H9 (cell line): ENCODE measurements at regions not wholly inside any gene's neighbourhood (a gene's known extent, or its start where the extent isn't known, plus 50 kb on each side); places are given as distances from the start of the nearest gene placed in this dataset.

Experiments
- DNase-seq: peaks from one replicate; pipeline ENCODE4 v3.0.0-alpha.2; 2017
- H2AFZ ChIP-seq: one replicate; pipeline ENCODE4 v1.6.1; 2013; ENCODE audit warnings: mild to moderate bottlenecking, low read length, control low read depth, moderate library complexity
- H2AK5ac ChIP-seq: 2 replicates; pipeline ENCODE4 v1.6.1; 2013; ENCODE audit warnings: low read length, control low read depth, mixed read lengths; ENCODE audit not compliant: insufficient read length
- H2BK120ac ChIP-seq: one replicate; pipeline ENCODE4 v1.6.1; 2013; ENCODE audit warnings: low read depth, mild to moderate bottlenecking, low read length, control low read depth, inconsistent platforms; ENCODE audit not compliant: poor library complexity, severe bottlenecking
- H2BK12ac ChIP-seq: 2 replicates; pipeline ENCODE4 v1.6.1; 2013; ENCODE audit warnings: low read length, control low read depth, mixed read lengths, low read depth; ENCODE audit not compliant: insufficient read length
- H2BK15ac ChIP-seq: 2 replicates; pipeline ENCODE4 v1.6.1; 2013; ENCODE audit warnings: low read depth, low read length, control low read depth
- H2BK20ac ChIP-seq: one replicate; pipeline ENCODE4 v1.6.1; 2013; ENCODE audit warnings: low read depth, mild to moderate bottlenecking, low read length, control low read depth, inconsistent platforms; ENCODE audit not compliant: poor library complexity, severe bottlenecking
- H2BK5ac ChIP-seq: 2 replicates; pipeline ENCODE4 v1.6.1; 2013; ENCODE audit warnings: low read length, control low read depth, mixed read lengths; ENCODE audit not compliant: insufficient read length
- H3K14ac ChIP-seq: 2 replicates; pipeline ENCODE4 v1.6.1; 2013; ENCODE audit warnings: low read length, control low read depth; ENCODE audit not compliant: insufficient read depth
- H3K18ac ChIP-seq: 2 replicates; pipeline ENCODE4 v1.6.1; 2013; ENCODE audit warnings: low read depth, mild to moderate bottlenecking, mixed read lengths, low read length, control low read depth; ENCODE audit not compliant: insufficient read length
- H3K23ac ChIP-seq: 2 replicates; pipeline ENCODE4 v1.6.1; 2013; ENCODE audit warnings: low read length, control low read depth, mixed read lengths, low read depth; ENCODE audit not compliant: insufficient read length
- H3K23me2 ChIP-seq: 2 replicates; pipeline ENCODE4 v1.6.1; 2013; ENCODE audit warnings: low read depth, mild to moderate bottlenecking, mixed read lengths, low read length, control low read depth; ENCODE audit not compliant: insufficient read length, poor library complexity, severe bottlenecking
- H3K27ac ChIP-seq: 2 replicates; pipeline ENCODE4 v1.5.1; 2013; ENCODE audit warnings: low read length, control low read depth, mixed read lengths, low read depth; ENCODE audit not compliant: insufficient read length
- H3K27me3 ChIP-seq: 2 replicates; pipeline ENCODE4 v1.6.1; 2013; ENCODE audit warnings: low read length, control low read depth, inconsistent platforms; ENCODE audit not compliant: insufficient read depth
- H3K4ac ChIP-seq: 2 replicates; pipeline ENCODE4 v1.6.1; 2013; ENCODE audit warnings: low read depth, mild to moderate bottlenecking, control low read depth, inconsistent platforms, low read length, moderate library complexity
- H3K4me1 ChIP-seq: 2 replicates; pipeline ENCODE4 v1.6.1; 2013; ENCODE audit warnings: low read length, control low read depth, inconsistent platforms; ENCODE audit not compliant: insufficient read depth
- H3K4me2 ChIP-seq: 2 replicates; pipeline ENCODE4 v1.6.1; 2013; ENCODE audit warnings: low read length, control low read depth, mixed read lengths; ENCODE audit not compliant: insufficient read length, insufficient read depth
- H3K56ac ChIP-seq: 2 replicates; pipeline ENCODE4 v1.6.1; 2013; ENCODE audit warnings: low read depth, mild to moderate bottlenecking, mixed read lengths, low read length, control low read depth; ENCODE audit not compliant: insufficient read length
- H3K79me1 ChIP-seq: 2 replicates; pipeline ENCODE4 v1.6.1; 2013; ENCODE audit warnings: low read depth, mild to moderate bottlenecking, moderate library complexity, low read length, control low read depth, inconsistent platforms; ENCODE audit not compliant: insufficient read depth, poor library complexity, severe bottlenecking
- H3K79me2 ChIP-seq: 2 replicates; pipeline ENCODE4 v1.6.1; 2013; ENCODE audit warnings: low read length, control low read depth, inconsistent platforms; ENCODE audit not compliant: insufficient read depth
- H3K9ac ChIP-seq: 2 replicates; pipeline ENCODE4 v1.6.1; 2013; ENCODE audit warnings: low read length, control low read depth, mixed read lengths; ENCODE audit not compliant: insufficient read length; ENCODE audit errors: extremely low read depth
- H3K9me3 ChIP-seq: one replicate; pipeline ENCODE4 v1.6.1; 2013; ENCODE audit warnings: low read depth, low read length, inconsistent platforms; ENCODE audit not compliant: control insufficient read depth
- H3T11ph ChIP-seq: one replicate; pipeline ENCODE4 v1.6.1; 2013; ENCODE audit warnings: mild to moderate bottlenecking, low read length, control low read depth, inconsistent platforms
- H4K20me1 ChIP-seq: one replicate; pipeline ENCODE4 v1.6.1; 2013; ENCODE audit not compliant: control insufficient read depth, insufficient read length, insufficient read depth
- H4K5ac ChIP-seq: 2 replicates; pipeline ENCODE4 v1.6.1; 2013; ENCODE audit warnings: low read depth, mild to moderate bottlenecking, mixed read lengths, low read length, control low read depth; ENCODE audit not compliant: insufficient read length
- H4K8ac ChIP-seq: replicated peaks from 2 replicates; pipeline ENCODE4 v1.6.1; 2013; ENCODE audit warnings: low read length, control low read depth, mixed read lengths, low read depth; ENCODE audit not compliant: insufficient read length
- H4K91ac ChIP-seq: 2 replicates; pipeline ENCODE4 v1.6.1; 2013; ENCODE audit warnings: low read depth, mild to moderate bottlenecking, moderate library complexity, mixed read lengths, low read length, control low read depth; ENCODE audit not compliant: insufficient read length
- H3K27ac Mint-ChIP-seq, 3 experiments: 2 replicates in 2 of 3; 3 replicates in 1 of 3; pipeline ENCODE4 v1.8.0; 2020 to 2021; ENCODE audit warnings: mixed read lengths in 3 of 3, mild to moderate bottlenecking in 1 of 3, moderate library complexity in 1 of 3
- H3K27me3 Mint-ChIP-seq: 2 replicates; pipeline ENCODE4 v1.8.0; 2021; ENCODE audit warnings: low read depth, mild to moderate bottlenecking, moderate library complexity, mixed read lengths
- H3K36me3 Mint-ChIP-seq, 3 experiments: 2 replicates in 2 of 3; 3 replicates in 1 of 3; pipeline ENCODE4 v1.8.0; 2020 to 2021; ENCODE audit warnings: low read depth in 3 of 3, mixed read lengths in 3 of 3; ENCODE audit not compliant: insufficient read depth in 1 of 3
- H3K4me1 Mint-ChIP-seq, 2 experiments: 2 replicates each; pipeline ENCODE4 v1.8.0; 2020; ENCODE audit warnings: mixed read lengths in 2 of 2
- H3K4me3 Mint-ChIP-seq, 2 experiments: 2 replicates in 1 of 2; 3 replicates in 1 of 2; pipeline ENCODE4 v1.8.0; 2020 to 2021; ENCODE audit warnings: mild to moderate bottlenecking in 2 of 2, mixed read lengths in 2 of 2, moderate library complexity in 1 of 2
- H3K9me3 Mint-ChIP-seq, 2 experiments: 2 replicates in 1 of 2; 3 replicates in 1 of 2; pipeline ENCODE4 v1.8.0; 2020; ENCODE audit warnings: mild to moderate bottlenecking in 2 of 2, mixed read lengths in 2 of 2, moderate library complexity in 1 of 2
- CTCF ChIP-seq: fragments of 200-600 bp; sonication (generic); conservative IDR thresholded peaks from 3 replicates; pipeline ENCODE4 v1.8.0; 2021; ENCODE audit warnings: antibody characterized with exemption, mild to moderate bottlenecking
- WGBS: extraction: QIAGEN DNeasy Blood & Tissue Kit; methylation state at CpG from one replicate; pipeline ENCODE4 v1.1.7; 2013; ENCODE audit warnings: missing lambda C conversion rate, low lambda C conversion rate, mixed read lengths; ENCODE audit not compliant: insufficient read length; ENCODE audit errors: extremely low coverage; 5-methylcytosine and 5-hydroxymethylcytosine counted together

DNA sequence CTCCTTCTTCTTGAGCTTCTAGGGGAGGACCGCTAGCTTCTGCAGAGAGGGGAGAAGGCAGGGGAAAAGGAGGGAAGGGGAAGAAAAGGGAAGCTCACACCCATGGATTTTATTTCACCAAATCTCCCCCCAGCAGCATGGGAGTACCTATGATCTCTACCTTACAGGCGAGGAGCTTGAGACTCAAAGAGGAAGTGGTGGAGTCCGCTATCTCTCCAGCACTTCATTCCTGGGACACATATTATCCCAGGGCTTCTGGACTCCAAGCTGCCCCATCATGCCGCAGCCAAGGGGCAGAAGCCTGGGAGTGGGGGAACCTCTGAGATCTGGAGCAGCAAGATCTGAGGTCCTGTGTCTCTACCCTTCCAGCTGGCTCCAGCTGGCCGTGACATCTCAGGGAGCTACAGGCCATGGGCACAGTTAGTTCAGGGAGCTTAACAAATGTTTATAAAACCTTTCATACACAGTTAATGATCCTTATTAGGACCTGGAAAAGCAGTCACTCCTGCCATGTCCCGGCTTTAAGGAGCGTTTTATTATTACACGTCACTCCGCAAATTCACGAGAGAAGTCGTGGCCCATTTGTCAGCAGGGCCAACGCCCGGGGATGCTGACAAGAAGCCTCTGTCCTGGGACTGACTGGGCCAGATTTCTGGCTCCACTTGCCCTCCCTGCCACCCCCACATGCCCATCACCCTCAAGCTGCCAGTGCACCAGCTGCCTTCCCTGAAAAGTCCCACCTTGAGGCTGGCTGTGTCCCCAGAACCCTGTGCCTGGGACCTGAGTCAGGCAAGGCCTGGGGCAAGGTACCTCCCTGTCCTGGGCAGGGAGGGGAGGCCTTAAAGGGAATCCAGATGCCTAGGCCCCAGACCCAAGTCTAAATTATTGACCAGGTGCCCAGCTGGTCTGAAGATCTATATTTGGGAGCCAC is 132.1 kb upstream of the ZMIZ1 start:
- Histone ChIP-seq H4K20me1 (no peaks in the 10 kb centered on the region), H4K5ac (no peak overlapping the region), H4K8ac (no peak overlapping the region), H4K91ac (no peak overlapping the region), H3K27me3 (no peaks in the 10 kb centered on the region), H3K4ac (no peak overlapping the region), H3K4me2 (no peak overlapping the region), H2BK120ac (no peak overlapping the region), H2BK20ac (no peak overlapping the region), H3K23me2 (no peaks in the 10 kb centered on the region), H3K23ac (no peak overlapping the region), H3K9me3 (no peaks in the 10 kb centered on the region), H2BK15ac (no peak overlapping the region), H2AFZ (no peak overlapping the region), H3K27ac (no peak overlapping the region), H3K79me1 (no peaks in the 10 kb centered on the region), H3K14ac (no peak overlapping the region; the same call in 1 of the 2 replicates), H3K79me2 (no peaks in the 10 kb centered on the region), H2BK12ac (no peak overlapping the region), H3K18ac (no peak overlapping the region), H3K4me1 (no peaks in the 10 kb centered on the region), H3T11ph (no peak overlapping the region), H3K56ac (no peak overlapping the region), H3K9ac (no peak overlapping the region), H2BK5ac (no peak overlapping the region), H2AK5ac (no peak overlapping the region)
- no peak for TF ChIP-seq CTCF
- no peak for DNase-seq
- Mint-ChIP-seq H3K27me3 (peaks cover 31% of the 10 kb centered on the region), H3K4me3 (no peak overlapping the region), H3K9me3 (no peaks in the 10 kb centered on the region), H3K27ac (no peak overlapping the region), H3K4me1 (peaks cover 24 to 28% of the 10 kb centered on the region in 2 experiments), H3K36me3 (no peaks in the 10 kb centered on the region)
- WGBS, result no CpG with 5 or more reads among the region's 13 CpGs
